Activated gamma-delta T cell treated with Interleukin-2 at 50 U/mL for 16 hours (primary cell): ENCODE measurements at regions not wholly inside any gene's neighbourhood (a gene's known extent, or its start where the extent isn't known, plus 50 kb on each side); places are given as distances from the start of the nearest gene placed in this dataset.
"Not testable (repeated sequence)": the region's sequence is repeated elsewhere in the genome, so short reads cannot be mapped to it uniquely, and the experiment has no call there.

Source experiments
- DNase-seq: peaks from one replicate; pipeline ENCODE4 v3.0.0-alpha.2; 2020

DNA sequence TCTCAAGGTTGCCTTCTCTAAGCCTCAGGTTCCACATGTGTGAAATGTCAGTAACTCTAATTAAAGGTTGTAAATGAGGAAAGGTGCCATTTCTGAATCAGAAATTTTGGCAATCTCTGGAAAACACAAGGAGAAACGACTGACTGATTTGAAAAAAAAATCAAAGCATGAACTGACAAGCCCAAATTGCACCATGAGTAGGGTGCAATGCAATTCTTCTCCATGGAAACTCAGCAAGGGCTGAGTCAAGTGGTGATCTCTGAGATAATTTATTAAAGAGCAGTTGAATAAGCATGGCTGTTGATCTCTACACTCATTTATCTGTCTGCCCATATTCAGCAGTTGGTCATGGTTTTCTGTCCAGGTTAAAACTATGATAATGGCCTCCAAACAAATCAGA is 201.6 kb upstream of the CMC1 start:
- DNase-seq: no peak

DNA sequence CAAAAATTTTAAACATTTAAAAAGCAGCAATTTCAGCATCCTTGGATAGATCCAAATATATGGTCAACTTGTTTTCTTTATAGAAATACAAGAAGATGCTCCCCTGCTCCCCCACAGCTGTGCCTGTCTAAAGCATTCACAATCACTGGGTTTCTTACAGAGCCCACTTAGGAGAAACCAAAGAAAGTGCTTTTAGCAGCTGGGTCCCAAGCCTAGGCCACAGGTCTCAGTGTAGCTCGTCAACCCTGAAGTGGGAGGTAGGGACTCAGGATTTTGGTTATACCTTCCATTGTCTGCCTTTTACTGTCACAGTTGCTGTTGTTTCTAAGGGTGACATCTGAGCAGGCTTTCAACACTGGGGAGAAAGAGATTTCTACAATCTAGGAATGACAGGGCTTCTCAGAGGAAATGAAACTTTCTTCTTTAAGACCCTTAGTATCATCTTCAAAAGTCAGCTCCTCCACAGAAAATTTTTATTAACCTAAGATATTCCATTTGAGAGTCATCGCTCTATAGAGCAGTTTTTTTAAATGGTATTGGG is 199.3 kb upstream of the CMC1 start:
- DNase-seq: no peak

DNA sequence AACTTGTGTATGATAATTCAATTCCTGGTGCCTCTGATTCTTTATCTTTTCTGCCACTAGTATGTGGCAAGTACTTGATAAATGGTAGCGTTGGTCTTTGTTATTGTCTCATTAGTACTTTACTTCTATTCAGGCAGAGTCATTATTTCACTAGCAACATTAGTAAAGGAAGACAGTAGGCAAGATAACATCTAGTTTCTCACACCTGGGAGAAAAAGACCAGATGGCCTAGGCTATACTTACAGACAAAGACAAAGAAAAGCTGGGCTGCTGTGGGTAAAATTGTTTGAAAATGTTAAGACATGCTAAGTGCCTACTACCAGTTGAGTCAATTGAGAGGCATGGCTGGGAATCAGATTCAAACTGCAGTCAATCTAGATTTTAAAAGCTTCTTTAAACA is 198.7 kb upstream of the CMC1 start:
- no peak for DNase-seq

DNA sequence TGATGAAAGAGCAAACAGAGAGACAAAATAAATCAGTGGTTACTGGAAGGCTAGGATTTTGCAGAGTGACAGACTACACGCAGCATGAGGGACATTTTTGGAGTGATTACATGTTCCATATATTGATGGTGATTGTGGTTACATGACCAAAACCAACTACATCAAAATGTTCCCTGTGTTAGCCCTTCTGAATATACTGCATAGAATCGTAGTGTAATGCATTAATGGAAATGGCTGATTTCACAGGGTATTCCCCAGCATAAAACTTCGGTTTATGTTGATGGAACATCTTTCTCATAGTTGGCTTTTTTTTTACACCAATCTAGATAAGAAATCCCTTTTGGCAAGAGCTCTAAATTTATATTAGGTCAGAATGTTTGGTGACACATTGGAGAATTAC is 191.3 kb upstream of the CMC1 start:
- no peak for DNase-seq

DNA sequence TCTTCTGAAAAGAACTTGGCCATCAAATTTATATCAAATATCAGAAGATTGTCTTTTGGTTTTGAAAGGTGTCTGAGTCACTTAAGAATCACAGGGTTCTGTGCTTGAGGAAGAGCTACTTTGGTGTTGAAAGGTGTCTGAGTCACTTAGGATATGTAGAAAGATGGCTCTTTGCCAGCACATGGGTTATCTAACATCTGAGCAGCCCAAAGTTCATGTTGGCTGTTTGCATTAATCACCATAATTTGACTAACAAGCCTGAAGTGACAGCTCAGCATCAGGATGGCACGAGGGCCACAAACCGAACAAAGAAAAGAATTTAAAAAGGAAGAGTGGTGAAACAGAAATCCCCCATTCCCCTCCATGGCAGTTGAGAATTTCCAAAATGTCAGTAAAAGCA is 190.5 kb upstream of the CMC1 start:
- peak; percentile 34 for DNase-seq

DNA sequence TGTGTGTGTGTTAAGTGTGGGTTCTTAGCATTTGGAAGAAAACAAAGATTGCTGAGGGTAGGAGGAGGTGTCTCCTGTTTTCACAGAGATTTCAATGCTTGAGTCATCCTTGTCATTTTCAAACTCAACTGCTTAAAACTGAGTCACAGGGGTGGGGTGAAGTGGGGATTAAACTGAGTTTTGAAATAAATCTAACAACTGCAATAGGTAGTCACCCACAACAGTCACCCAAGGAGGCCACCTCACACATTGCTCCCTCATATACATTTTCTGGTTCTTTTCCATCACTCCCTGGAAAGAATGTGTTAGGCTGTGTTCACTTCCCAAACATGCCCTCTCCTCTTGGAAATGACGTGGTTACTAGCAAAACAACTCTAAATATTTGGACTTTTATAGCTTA is 187.7 kb upstream of the CMC1 start:
- no peak for DNase-seq

DNA sequence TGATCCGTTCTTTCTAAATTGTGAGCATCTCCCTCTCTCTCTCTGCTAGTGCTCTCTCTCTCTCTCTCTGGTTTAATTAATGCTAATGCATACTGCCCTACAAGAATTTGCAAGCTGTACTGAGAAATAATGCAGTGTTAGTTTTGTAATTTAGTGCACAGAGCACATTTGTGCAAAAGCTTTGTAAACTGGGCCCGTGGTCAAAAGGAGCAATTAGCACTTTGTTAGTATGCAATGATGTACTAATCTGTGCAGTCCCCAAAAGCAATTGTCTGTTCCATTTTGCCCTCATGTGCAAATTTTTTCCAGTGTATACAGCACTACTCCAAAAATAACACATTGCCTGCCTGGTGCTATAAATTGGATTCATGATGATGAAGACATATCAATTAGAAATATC is 184.6 kb upstream of the CMC1 start:
- DNase-seq: no peak

DNA sequence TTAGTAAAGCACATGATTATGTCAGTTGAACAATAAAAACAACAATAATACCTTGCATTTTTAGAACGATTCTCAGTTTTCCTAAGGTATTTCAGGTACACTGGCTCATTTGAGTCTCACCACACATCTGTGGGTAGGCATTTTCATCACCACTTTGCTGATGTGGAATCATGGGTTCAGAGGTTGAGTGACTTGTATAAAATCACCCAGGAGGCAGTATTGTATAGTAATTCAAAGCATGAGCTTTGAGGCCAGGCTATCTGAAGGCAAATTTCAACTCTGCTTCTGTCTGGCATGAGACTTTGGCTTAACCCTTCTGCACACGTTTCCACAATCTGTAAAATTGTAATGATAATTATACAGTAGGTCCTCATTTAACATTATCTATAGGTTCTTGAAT is 183.9 kb upstream of the CMC1 start:
- no peak for DNase-seq

DNA sequence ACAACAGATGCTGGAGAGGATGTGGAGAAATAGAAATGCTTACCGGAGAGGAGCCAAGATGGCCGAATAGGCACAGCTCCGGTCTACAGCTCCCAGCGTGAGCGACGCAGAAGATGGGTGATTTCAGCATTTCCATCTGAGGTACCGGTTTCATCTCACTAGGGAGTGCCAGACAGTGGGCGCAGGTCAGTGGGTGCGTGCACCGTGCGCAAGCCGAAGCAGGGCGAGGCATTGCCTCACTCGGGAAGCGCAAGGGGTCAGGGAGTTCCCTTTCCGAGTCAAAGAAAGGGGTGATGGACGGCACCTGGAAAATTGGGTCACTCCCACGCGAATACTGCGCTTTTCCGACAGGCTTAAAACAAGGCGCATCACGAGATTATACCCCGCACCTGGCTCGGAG is 182.2 kb upstream of the CMC1 start:
- not testable (repeated sequence) for DNase-seq

DNA sequence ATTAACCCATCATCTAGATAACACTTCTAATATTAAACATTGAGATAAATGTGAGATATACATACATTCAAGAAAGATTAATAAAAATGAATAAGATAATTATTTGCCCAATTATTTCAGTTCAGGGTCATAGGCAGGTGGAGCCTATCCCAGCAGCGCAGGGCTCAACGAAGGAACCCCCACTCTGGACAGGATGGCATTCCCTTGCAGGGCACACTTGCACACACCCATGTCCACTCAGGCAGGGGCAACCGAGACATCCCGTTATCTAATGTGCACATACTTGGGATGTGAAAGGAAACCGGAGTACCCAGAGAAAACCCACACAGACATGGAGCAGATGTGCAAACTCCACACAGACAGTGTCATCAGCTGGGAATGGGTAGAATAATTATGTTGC is 175.4 kb upstream of the CMC1 start:
- no peak for DNase-seq

DNA sequence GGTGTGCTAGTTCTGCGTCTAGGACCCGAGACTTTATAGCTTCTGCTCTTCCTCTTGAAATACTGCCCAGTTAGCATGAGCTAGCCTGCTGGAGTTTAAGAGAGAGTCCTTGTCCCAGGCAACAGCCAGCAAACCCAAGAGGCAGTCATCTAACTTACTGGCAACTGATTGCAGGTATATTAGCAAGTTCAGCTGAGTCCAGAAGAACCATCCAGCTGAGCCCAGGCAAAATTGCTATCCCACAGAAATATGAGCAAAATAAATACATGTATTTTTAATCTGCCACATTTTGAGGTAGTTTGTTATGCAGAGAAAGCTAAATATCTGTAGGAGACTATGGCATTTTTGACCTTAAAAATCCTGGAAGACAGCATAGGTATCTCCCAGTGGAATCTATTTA is 174.4 kb upstream of the CMC1 start:
- no peak for DNase-seq

DNA sequence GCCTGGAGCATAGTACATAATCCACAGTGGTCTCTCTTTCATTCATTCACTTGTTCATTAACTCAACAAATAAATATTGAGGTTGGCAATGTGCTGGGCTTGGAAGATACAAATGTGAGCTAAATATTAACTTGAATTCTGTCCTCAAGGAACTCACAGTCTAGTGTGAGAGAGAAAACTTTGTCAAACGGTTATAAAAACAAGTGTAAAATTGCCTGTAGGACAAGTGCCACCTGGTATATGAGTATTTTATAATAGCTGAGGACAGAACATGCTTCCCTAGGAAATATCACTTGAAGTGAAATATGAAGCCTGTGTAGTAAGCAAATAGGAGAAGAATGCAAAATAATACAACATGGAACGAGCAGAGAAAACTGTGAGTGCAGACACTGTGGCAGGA is 173.1 kb upstream of the CMC1 start:
- DNase-seq: no peak

DNA sequence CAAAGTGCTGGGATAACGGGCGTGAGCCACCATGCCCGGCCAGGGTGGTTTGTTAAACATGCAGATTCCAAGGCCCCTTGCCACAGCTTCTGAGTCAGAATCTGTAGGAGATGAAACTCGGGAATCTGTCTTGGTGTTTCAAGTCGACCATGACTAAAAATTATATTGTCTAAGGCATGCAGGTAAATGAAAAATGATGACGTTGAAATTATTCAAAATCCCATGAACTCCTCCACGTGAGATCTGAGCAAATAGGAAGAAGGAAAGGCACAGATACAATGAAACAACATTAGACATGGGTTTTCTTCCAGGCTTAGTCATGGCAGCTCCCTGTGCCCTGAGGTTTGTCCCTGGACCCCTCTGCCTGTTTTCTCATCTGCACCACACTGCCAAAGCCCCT is 172.0 kb upstream of the CMC1 start:
- DNase-seq: no peak

DNA sequence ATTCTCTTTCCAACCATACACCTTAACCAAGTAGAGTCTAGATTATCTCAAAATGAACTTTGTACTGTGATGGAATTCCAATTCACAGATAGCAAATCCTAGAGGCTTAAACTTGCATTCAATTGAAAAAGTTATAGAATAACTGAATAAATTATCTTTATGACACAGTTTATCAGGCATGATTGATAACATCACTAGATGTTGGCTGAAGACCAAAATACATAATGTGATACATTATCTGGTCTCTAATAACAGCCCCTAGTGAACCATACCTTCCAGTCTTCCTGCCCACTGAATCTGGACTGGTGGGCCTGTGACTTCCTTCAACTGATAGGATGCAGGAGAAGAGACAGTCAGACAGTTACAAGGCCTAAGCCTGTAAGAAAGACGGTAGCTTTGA is 165.2 kb upstream of the CMC1 start:
- no peak for DNase-seq

DNA sequence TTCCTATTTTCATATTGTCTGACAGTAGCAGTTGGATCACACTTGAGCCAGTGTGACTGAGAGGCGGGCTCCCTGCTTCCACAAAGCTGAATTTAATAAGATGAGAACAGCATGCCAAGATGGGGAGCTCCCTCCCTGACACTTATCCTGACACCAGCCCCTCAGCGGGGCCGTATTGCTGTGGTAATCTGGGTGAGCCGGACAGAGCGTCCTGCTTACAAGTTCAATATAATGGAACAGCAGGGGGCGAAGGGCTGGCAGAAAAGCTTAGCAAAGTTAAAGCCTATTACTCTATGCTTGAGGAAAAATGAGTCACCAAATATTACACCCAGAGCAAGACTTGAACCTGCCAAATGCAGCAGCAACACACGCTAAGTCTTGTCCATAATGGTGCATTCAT is 163.8 kb upstream of the CMC1 start:
- DNase-seq: no peak

DNA sequence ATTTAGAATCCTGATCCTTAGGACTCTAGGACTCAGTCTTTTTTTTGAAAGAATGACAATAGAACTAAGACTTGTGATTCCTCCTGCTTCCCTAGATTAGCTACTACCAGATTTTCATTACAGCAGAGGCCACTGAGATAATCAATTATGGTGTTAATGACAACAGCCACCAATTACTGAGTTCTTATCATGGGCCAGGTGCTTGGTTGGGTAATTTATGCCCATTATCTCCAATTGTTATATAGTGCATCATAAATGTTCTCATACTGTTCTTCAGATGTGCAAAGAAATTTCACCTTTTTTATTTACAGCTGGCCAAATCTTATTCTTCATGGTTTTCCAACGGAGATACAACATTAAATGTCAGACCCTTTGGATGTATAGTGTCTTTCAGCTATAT is 162.9 kb upstream of the CMC1 start:
- no peak for DNase-seq

DNA sequence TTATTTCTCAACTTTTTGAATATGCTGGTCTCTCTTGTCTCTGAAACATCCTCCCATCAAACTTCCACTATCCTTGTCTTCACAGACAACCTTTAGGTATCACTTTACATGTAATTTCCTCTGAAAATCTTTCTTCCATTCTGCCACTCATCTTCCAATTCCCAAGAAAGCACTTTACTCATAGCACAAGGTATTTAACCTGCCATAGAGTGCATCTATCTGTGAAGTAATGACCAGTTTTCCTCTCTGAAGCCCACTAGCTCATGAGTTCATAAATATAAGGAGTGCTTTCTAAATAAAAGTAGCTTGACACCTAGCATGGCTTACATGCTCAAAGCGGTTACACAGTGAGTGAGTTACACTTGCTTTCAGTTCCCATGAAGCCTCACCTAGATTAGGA is 160.7 kb upstream of the CMC1 start:
- no peak for DNase-seq

DNA sequence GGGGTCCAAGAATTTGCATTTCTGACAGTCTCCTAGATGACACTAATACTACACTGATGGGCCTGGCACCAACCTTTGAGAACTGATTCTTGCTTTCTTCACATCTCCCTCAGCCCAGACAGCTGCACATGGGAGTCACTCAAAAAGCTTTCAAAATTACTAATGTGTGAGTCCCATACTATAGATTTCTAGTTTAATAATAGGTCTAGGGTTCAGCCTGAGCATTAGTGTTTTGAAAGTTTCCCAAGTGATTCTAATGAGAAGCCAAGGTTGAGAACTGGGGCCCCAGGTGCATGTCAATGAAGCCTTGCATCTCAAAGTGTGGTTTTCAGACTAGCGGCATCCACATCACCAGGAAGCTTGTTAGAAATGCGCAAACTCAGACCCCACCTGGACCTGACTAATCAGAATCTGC is 159.9 kb upstream of the CMC1 start:
- no peak for DNase-seq

DNA sequence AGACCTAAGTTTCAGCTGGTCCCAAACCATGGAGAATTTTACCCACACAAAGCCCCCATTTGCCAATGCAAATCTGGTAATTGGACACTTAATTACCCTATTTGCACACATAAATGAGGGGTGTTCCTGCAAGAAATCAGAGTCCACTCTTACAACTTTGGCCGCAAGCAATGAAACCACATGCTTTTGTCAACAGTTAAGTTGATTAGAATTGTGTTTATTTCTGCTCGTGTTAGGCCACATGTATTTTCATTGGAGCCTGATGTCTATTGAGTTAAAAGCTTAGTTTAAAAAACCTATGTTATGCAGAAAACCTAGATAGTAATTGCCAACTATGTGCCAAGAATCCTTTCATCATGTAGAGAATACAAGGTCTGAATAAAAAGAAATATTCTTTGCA is 153.8 kb upstream of the CMC1 start:
- DNase-seq: no peak

DNA sequence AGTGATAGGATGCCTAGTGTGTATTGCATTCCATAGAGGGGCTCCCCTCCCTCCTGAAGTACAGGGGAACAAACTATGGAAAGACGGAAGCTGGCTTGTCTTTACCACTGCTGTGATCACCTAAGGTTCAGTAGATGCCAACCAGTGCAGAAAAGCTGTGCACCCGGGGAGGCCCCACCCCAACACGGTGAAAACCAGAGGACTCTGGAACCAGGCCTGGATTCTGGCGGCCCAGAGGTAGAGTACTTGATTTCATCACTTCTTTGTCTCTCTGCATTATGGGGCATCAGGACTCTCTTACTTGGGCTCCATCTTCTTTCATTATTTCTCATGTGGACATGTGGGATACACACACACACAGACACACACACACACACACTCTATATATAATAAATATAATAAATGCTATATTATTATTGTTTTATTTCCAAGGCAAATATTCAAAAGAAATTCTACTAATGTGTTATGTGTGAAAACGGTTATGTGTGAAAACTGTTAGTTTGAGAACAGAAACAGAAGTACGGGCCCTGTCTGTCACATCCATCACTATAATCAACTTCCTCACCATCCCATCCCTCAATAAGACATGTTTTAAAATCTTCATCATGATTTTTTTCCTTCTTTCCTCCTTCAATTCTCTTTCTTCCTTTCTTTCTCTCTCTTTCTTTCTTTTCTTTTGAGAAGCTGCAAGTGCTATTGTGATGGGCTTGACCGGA is 152.4 kb upstream of the CMC1 start:
- DNase-seq: no peak

DNA sequence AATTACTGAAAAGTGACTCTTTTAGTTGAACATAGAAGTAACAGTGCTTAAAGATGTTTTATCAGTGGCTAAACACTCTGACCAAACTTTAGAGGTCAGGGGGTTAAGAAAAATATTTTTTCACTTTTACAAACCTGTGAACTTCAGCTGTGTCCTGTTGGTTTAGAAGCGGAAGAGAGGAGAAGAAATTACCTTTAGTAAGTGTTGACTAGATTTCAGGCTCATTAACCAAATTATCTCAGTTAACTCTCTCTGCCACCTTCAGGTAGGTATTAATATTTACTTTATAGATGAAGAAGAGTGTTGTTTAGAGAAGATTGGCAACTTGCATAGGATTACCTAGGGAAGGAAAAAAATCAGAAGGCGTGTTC is 151.9 kb upstream of the CMC1 start:
- DNase-seq: no peak

DNA sequence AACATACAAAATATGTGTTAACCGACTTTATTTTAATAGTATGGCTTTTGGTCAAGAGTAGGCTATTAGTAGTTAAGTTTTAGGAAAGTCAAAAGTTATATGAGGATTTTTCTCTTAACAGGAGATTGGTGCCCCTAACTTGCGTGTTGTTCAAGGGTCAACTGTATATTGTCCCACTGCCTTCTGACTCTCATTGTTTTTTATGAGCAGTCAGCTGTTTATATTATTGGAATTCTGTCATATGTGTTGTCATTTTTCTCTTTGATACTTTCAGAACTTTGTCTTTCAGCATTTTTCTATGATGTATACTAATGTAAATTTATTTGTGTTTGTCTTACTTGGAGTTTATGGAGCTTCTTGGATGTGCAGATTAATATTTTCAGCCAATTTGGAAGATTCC is 142.1 kb upstream of the CMC1 start:
- no peak for DNase-seq

DNA sequence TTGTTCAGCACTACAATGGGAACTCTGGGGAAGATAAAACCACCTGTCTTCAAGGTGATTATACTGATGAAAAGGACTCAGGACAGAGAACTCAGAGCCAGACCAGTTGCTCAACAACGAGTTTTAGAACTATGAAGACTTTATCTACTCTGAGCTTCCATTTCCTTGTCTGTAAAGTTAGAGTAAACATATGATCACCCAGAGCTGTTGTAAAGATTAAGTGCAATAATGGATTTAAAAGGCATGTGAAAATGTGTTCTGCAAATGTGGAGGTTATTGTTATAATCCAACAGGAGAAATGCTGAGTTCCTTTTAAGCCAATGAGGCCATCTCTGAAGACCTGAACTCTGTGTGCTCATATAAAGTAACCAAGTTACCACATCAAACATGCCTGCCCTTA is 139.7 kb upstream of the CMC1 start:
- no peak for DNase-seq

DNA sequence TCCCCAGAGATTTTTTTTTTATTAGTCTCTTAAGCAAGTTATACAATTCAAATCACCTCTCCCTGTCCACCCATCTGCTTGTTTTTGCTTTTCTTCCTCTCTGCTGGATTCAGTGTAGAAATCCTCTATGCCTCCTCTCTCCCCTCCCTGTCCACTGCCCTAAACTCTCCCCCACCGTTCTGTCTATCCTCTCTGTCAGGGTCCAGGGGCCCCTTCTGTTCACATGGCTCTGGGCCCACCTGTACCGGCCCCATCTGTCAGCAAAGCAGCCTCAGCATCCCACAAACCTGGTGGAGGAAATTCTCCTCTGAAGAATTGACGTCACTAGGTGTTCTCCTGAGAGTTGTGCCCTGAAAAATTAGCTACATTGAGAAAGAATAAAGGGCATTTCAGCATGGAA is 137.6 kb upstream of the CMC1 start:
- no peak for DNase-seq

DNA sequence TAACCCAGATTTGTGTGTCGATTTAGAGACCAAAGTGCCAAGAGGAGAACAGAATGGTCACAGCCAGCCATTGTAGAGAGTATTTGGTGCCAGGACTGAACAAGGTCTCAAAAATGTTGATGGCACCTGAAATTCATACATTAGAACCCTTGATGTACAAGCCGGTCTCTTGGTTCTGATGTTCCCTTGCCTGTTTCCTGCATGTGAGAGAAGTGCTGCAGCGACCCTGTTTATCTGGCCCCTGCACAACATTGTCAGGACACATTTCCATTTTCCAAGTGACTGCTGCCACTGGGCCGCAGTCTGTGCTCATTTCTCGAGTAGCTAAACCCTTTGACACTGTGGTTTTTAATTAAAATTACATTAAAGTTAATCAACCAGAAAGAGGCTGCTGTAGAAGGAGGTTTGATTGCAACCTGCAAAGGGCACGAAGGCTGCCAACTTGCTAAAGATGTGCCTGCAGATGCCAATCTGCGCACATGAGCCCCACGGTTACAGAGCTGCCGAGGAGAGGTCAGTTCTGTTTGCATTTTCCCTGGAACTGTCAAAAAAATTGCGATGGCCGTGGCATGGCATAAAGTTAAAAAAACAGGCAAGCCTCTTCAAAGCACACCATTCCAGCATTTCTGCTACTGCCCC is 136.4 kb upstream of the CMC1 start:
- DNase-seq: no peak
